Kidney (tissue), 13 donors: ENCODE measurements at regions not wholly inside any gene's neighbourhood (a gene's known extent, or its start where the extent isn't known, plus 50 kb on each side); places are given as distances from the start of the nearest gene placed in this dataset.

Source experiments
- DNase-seq, 5 donors: peaks; one replicate each; pipeline ENCODE4 v3.0.0-alpha.2; 2013 to 2020
- FAIRE-seq: peaks from 2 replicates; lab custom pipeline; 2012; peaks lifted over from hg19 to GRCh38; lab: Jason Lieb, UNC
- H3K27ac ChIP-seq, 2 donors: one replicate each; pipeline ENCODE4 v1.7.0; 2013; ENCODE audit warnings: low read depth in 2 of 2, low read length in 2 of 2, inconsistent platforms in 1 of 2
- H3K27me3 ChIP-seq: one replicate; pipeline ENCODE4 v1.7.1; 2013; ENCODE audit warnings: low read length, inconsistent platforms; ENCODE audit not compliant: control insufficient read depth, insufficient read depth
- H3K36me3 ChIP-seq, 3 donors: one replicate each; pipeline versions ENCODE4 v1.7.0 to v1.7.1; 2013; ENCODE audit warnings: low read length in 3 of 3, control low read depth in 1 of 3, inconsistent platforms in 1 of 3; ENCODE audit not compliant: insufficient read depth in 3 of 3, control insufficient read depth in 2 of 3
- H3K4me1 ChIP-seq, 3 donors: one replicate each; pipeline versions ENCODE4 v1.7.0 to v1.7.1; 2013; ENCODE audit warnings: low read length in 3 of 3, inconsistent platforms in 1 of 3, low read depth in 1 of 3; ENCODE audit not compliant: control insufficient read depth in 2 of 3, insufficient read depth in 2 of 3
- H3K4me3 ChIP-seq, 3 donors: one replicate each; pipeline versions ENCODE4 v1.7.0 to v1.8.1; 2013; ENCODE audit warnings: low read length in 3 of 3, control low read depth in 1 of 3, inconsistent platforms in 1 of 3
- H3K9ac ChIP-seq, 3 donors: one replicate each; pipeline versions ENCODE4 v1.7.0 to v1.7.1; 2013; ENCODE audit warnings: low read length in 3 of 3, control low read depth in 1 of 3, inconsistent platforms in 1 of 3
- H3K9me3 ChIP-seq, 3 donors: one replicate each; pipeline versions ENCODE4 v1.7.0 to v1.7.1; 2013; ENCODE audit warnings: low read length in 3 of 3, control low read depth in 1 of 3, inconsistent platforms in 1 of 3; ENCODE audit not compliant: control insufficient read depth in 2 of 3, insufficient read depth in 1 of 3
- CTCF ChIP-seq: IDR thresholded peaks from 3 replicates; pipeline ENCODE4 v1.5.1; 2012; ENCODE audit warnings: mild to moderate bottlenecking, moderate library complexity, borderline replicate concordance; ENCODE audit not compliant: insufficient read depth; ENCODE audit errors: extremely low read depth
- intact Hi-C: fragments of 100-400 bp; cut with DNase I; formaldehyde crosslinking; loops from one replicate; pipeline ENCODE4 v1.11.1; 2022
- donor health status: control.
- donor health status: control.
- donor health status: control.
- donor health status: control.
- donor health status: control.
- donor health status: DM: yes; HTN: yes; CAD: no.
- donor health status: Normal renal cell carcinoma (clear cell type).

- Histone ChIP-seq H3K9me3 (peaks cover 0 to 2% (median 0%) of the 10 kb centered on the region in 3 donors), H3K4me3 (no peak overlapping the region), H3K27me3 (no peaks in the 10 kb centered on the region), H3K36me3 (no peaks in the 10 kb centered on the region), H3K4me1 (no peaks in the 10 kb centered on the region), H3K27ac (no peak overlapping the region), H3K9ac (no peak overlapping the region)
- intact Hi-C loops, result no loop called here
- FAIRE-seq (no peak), DNase-seq (peak in 3 of 5 donors; percentile 15 to 75 (median 51))
- TF ChIP-seq CTCF, result no peak
Observed at GRCh38 chr10:36515319-36515718, 610.1 kb upstream of the ANKRD30A start.

DNA sequence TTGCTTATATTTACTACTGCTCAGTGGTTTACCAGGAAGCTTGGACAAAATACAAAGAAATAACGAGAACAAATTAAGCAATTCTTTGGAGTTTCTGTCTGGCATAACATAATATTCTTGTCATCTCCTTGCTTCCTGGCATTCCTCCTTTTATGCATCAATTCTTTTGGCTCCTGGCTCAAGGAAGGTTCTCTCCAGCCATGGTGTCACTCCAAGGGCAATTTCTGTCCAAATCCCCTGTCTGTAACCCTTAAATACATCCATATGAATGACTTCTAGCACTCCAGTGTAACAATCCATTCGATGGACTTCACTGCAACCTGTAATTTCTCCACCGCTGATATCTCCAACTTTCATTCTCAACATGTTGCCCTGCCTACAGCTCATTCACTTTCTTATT lies 617.7 kb upstream of the ANKRD30A start:
- no peak overlapping the region for H3K4me3 ChIP-seq
- FAIRE-seq (no peak), DNase-seq (no peak)
- no peaks in the 10 kb centered on the region for H3K4me1 ChIP-seq
- H3K9ac ChIP-seq, result no peak overlapping the region
- H3K27ac ChIP-seq, result no peak overlapping the region
- intact Hi-C loops, result no loop called here
- no peaks in the 10 kb centered on the region for H3K36me3 ChIP-seq
- no peaks in the 10 kb centered on the region for H3K27me3 ChIP-seq
- H3K9me3 ChIP-seq, result no peaks in the 10 kb centered on the region
- no peak for TF ChIP-seq CTCF

DNA sequence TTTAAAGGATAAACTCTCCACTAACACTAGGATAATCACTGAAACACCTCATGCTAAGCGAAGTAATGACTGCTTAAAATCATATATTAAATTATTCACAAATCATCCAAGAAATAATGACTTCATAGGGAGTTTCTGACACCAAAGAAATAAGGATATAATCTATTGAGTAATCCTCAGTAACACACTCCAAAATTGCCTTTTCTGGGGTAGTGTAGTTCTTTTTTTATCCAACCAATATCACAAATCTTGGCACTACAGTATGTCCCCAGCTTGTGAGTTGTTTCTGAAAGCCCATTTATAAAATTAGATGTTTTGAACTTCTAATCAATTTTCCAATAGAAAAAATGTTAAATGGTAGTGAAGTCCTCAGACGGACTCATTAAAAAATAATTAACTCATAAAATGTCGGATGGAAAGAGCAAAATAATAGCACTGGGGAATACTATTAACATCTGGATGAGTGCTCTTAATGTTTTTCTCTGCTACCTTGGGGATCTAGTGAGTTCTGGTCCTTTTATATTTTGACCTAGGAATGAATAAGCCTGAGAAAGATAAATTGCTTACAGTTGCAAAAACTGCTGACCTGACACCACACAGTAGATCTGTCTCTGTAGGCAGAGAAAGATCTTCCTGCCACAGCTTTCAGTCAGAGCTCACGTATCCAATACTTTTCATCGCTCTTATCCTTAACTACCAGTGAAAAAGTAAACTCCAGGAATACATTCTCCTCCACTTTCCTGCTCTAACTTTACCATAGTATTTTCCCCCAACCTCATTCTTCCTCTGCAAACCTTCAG lies 618.5 kb upstream of the ANKRD30A start:
- Histone ChIP-seq H3K9ac (no peak overlapping the region), H3K9me3 (no peaks in the 10 kb centered on the region), H3K4me3 (no peak overlapping the region), H3K27ac (no peak overlapping the region), H3K4me1 (no peaks in the 10 kb centered on the region), H3K27me3 (no peaks in the 10 kb centered on the region), H3K36me3 (no peaks in the 10 kb centered on the region)
- FAIRE-seq (no peak), DNase-seq (no peak)
- no peak for TF ChIP-seq CTCF
- intact Hi-C loops, result no loop called here
